NCI-H1436 treated with DMSO at 0.1 percent for 48 hours (cell line): ENCODE measurements at regions not wholly inside any gene's neighbourhood (a gene's known extent, or its start where the extent isn't known, plus 50 kb on each side); places are given as distances from the start of the nearest gene placed in this dataset.
"Not testable (repeated sequence)": the region's sequence is repeated elsewhere in the genome, so short reads cannot be mapped to it uniquely, and the experiment has no call there.

Experiments used
- DNase-seq: peaks from one replicate; lab custom pipeline; 2025; lab: John Stamatoyannopoulos, UW

DNA sequence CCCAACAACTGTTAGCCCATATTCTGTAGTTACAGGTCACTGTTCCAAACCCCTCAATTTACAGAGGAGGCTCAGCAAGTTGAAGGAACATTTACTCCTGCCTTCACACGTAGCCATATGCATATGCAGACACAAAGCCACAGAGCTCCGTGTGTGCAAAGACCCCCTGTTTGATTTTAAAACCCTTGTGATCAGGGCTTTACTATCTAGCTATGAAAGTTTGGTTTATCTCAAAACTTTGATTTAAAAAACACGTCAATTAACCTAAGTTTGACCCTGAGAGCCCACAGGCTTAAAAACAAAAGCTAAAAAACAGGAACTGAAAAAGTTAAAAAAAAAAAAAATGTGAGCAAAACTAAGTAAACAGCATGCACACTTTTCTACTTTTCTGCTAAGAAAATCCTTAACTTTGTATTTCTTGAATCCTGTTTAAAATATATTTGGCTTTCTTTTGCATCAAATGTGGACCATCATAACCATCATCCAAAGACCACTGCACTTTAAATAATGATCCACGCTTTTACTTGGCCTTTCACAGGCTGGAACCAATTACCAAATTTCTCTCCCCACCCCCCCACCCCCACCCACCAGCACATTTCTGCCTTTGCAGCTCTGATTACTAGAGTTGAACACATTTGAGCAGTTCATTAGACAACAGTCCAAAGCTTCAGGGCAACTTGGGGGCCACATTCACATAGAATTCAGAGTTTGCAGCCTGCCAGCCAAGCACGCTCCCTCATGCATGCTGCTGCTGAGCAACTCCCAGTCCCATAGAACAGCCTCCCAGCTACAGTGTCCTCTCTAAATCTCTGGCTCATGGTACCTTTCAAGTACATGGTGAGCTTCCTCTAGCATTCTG, 128.8 kb upstream of the MAP3K1 start:
- DNase-seq = no peak

DNA sequence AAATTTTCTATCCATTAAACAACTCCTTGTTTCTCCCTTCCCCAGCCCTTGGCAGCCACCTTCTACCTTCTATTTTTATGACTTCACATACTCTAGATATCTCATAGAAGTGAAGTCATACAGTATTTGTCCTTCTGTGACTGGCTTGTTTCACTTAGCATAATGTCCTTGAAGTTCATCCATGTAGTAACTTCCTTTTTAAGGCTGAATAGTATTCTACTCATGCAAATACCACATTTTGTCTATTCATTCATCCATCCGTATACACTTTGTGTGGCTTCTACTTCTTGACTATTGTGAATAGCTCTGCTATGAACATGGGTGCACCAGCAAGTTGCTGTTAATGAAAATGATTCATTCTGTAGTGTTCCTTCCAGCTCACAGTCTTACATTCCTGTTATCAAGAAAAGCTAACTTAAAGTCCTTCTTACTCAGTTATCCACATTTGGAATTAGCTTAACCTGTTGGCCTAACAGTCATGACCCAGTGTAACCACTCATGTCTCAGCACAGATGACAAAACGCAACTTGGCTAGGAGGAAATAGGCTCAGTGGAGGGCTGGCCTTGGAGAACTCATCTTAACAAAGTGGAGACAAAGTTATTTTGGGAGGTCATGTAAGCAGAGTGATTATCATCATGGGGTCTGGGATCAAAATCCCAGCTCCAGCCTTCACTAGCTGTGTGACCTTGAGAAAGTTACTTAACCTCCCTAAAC, 129.7 kb upstream of the MAP3K1 start:
- DNase-seq = no peak

DNA sequence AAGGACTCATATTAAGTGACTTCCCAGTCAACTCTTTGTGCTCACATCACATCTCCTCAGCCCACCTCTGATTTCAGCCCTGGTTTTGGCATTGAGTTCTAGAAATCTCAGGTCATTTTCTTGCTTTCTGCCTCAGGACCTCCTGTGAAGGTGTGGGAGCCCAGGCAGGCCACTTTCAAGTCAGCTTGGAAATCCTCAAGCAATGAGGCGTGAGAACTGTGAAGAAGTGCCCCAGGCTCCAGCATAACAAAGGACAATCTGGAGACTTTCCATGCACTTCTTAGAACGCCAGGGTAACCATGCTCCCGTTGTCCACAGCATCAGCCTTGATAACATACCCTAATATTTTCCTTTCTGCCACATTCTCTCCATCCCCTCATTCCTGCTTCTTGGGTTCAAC, 131.2 kb upstream of the MAP3K1 start:
- no peak for DNase-seq

DNA sequence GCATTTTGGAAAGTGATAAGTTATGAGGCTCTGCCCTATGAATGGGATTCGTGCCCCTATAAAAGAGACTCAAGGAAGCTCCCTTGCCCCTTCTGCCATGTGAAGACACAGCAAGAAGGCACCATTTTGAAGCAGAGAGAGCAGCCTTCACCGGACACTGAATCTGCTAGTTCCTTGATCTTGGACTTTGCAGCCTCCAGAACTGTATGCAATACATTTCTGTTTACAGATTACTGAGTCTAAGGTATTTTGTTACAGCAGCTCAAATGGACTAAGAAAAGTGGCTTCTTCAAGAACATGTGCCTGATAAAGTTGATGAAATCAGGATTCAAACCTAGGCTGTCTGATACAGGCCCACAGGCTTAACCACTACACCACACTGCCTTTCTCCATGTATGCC, 131.6 kb upstream of the MAP3K1 start:
- no peak for DNase-seq

DNA sequence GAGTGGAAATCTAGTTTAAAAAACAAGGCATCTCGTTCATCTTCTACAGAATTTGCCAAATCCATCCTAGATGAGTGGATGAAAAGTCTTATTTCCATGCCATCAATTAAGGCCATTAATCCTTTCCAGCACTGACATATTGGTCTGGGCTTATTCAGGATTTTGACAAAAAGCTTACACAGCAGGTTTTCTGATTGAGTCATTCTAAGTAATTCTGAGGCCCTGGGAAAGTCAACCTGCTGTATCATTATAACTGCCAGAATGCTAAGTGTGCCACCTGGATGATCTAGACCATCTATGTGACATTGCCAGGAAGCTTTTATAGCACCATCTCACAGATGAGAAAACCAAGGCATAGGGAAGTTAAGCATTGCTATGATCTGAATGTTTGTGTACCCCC, 132.1 kb upstream of the MAP3K1 start:
- no peak for DNase-seq

DNA sequence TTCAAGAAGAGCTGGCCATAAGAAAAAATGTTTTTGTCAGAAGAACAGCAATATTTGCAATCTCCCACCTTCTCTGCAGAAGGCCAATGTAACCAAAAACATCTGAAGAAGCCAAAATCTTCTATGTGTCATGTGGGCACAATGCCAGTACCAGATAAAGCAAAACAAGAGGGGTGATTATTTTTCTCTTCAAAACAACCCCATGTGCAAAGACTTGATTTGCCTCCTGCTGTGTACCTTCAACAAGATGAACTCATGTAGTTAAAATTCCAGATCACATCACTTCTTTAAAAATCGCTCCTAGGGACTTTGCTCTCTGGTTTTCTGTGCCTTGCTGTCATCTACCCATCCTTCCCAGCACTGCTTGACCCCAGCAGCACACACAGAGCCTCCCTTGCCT, 134.0 kb upstream of the MAP3K1 start:
- no peak for DNase-seq

DNA sequence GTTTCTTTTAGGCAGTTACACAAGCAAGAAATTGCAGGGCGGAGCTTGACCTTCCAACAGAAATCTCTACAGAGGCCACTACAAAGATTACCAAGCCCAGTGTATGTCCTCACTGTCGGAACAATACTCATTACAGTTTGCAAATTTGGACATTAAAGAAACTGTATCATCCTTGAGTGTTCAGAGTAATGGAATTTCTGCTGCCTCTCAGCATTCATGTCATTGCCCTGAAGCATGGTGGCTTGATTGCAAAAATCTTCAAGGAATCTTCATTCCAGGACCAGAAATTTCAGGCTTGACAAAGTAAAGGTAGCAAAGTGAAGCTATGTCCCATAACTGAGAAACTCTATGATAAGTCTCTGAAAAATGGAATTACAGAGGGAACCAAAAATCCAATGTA, 134.6 kb upstream of the MAP3K1 start:
- DNase-seq = no peak

DNA sequence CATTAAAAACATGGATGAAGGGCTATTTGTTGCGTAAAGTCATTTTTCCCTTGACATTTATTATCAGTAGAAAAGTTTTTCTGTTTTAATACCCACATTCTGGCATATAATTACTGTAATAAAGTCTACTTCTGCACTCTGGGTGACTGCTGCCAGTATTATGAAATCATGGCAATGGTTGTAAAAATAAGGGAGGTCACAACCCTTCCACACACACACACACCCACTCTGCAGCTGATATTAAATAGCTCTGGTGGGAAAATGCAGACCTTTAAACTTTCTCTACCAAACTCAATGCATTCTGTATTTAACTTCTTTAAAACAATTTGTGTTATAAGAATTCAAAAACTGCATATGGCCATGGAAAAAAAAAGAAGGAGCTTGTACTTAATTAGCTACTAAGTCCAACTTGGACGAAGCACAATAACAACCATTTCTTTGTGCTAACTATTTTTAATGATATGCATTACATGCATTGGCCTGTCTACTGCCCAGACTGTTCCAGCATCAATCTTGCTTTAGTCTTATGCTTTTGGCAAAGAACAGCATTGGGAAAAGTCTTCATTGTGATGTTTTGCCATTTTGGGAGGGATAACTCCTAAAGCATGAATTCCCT, 137.6 kb upstream of the MAP3K1 start:
- DNase-seq = no peak

DNA sequence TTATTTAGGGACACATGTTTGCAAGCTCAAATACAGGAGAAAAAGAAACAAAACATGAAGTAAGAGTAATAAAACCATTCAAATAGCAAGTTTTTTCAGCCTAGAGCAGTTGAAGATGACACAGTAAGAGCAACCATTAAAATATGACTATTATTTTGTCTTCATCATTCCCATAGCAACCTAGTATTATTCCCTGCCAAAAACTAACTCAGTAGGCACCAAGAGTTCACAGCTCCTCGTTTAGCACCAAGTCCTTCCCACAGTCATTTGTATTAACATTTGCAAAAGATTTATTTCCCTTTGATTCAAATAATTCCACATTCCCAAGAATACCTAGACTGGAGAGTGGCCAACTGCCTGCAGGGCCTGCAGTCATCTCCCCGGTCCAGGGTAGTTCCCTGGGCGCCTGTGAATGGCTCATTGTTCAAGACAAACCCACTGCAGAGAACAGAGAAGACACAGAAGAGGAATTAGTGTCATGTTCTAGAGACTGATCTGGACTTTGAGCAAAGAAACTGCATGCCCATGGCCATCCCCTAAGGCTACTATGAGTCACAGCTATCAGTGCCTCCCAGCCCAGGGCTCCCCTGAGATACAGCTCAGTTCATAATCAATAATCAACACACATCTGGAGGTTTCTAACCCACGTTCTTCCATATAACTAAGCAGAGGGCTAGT, 139.1 kb upstream of the MAP3K1 start:
- no peak for DNase-seq

DNA sequence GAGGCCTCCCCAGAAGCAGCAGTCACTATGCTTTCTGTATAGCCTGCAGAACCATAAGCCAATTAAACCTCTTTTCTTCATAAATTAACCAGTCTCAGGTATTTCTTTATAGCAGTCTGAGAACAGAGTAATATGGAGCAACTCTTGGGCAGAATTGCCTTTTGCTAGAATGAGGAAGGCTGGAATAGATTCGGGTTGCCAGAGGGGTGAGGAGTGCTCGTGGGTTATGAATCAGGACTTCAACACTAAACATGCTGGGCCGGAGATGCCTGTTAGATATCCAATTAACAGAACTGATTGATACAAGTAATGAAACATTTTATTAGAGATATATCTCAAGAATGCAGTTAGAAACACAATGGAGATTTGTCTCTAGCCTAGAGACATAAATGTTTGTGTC, 140.9 kb upstream of the MAP3K1 start:
- no peak for DNase-seq

DNA sequence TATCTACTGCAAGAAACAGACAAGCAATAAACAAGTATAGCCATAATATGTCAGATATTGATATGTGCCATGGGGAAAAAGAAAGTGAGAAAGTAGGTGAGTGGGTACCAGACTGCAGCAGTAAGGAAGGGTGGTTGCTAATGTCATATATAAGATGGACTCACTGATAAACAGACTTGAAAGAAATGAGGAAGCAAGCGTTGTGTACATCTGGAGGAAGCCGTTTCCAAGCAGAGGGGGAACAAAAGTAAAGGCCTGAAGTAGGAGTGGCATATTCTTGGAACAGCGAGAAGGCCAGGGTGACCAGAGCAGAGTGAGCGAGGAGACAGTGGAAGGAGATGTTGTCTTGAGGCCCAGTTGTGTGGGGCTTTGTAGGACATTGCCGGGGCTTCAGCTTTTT, 142.2 kb upstream of the MAP3K1 start:
- no peak for DNase-seq

DNA sequence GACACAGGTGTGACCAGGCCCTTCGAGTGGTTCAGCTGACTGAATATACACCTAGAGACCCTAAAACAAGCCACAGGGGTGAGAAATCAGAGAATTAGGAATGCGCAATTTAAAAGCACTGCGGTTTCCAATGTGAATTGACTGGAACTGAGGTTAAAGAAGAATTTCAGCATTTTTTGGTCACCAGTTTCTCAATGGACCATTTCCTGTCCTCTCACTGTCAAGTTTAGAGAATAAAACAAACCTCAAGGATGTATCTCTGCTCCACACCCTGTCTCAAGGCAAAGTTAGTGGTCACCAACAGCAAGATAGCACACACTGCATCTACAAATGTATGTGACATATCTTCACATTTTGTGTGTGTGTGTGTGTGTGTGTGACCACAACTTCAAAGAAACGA, 143.8 kb upstream of the MAP3K1 start:
- no peak for DNase-seq

DNA sequence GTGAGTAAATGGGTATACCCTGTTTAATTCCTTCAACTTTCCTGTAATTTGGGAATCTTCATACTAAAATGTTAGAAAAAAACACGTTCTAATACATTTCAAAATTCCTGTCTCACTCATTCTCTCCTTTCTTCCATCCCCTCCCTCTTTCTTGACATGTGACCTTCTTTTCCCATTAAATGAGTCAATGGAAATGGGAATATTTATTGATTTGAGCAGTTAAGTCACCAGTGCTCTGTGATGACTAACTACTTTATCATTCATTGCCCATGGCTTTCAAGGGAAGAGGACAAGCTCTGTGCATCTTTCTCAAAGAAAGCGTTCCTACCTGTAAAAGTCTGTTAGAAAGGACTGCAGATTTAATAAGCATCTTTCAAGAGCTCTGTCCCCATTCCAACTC, 144.4 kb upstream of the MAP3K1 start:
- DNase-seq = no peak

DNA sequence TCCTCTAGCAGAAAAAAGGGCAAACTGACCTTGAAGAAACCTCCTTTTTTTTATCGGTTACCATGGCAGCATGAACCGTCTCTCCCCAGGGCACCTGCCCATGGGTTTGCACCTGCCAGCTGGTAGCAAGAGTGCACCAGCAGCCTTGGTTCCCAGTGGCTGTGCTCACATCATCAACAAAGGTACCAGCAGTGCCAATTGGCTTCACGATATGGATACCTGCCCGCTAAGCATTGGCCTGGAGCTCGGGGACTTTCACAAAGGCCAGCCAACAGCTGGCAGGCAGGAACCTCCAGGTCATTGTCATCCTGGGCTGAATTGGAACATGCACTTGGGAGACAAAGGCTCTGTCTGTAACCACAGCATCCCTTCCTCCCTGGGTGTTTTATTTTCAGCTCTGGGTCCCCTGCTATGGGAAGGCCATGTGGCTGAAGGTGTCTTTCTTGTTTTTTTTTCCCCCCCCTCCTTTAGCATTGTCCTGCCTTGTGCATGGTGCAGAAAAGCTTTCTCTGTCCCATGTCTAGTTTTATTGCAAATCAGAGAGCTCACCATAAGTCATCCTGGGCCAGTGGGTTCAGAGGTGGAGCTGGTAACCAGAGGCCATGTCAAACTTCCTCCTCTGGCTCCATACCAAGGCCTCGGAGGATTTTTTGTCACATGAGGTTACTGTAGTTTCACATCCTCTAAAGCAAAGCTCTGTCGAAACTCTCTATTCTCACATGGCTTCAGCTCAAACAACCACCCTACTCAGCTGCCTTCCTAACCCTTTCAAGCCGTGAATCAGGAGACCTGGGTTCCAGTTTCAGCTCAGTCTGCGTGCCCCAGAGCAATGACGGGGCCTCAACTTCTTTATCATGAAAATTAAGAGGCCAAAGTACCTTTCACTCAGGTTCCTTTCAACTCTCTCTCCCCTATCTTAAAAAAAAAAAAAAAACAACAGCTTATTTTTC, 145.5 kb upstream of the MAP3K1 start:
- DNase-seq = no peak

DNA sequence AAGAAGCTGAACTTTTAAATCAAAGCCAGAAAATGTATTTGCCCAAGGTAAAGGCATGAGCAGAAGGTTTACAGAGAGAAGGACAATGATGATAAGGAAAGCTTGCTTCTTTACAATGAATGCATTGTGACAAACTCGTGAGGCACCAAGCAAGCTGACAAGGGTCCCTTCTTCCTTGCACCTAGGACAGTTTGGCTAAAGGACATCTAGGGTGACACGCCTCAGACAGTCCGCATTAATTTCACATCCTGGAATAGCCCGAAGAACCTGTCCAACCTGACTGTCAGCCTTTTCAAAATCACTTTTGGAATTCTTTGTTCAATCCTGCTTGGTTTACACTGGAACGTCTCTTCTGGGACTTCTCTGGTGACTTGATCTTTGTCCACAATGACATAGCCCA, 146.4 kb upstream of the MAP3K1 start:
- no peak for DNase-seq

DNA sequence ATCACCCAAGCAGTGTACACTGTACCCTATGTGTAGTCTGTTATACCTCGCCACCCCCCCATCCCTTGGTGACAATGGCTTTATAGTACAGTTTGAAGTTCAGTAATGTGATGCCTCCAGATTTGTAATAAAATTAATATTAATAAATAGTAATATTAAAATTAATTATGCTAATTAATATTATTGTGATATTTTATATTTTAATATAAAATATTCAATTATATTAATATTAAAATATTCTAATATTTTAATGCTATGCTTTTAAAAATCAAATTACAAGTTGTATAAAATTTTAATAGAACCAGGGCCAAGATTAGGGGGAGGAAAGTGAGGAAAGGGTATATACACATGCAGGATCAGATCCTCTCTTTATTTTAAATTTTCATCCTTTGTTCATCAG, 147.7 kb upstream of the MAP3K1 start:
- DNase-seq = no peak

DNA sequence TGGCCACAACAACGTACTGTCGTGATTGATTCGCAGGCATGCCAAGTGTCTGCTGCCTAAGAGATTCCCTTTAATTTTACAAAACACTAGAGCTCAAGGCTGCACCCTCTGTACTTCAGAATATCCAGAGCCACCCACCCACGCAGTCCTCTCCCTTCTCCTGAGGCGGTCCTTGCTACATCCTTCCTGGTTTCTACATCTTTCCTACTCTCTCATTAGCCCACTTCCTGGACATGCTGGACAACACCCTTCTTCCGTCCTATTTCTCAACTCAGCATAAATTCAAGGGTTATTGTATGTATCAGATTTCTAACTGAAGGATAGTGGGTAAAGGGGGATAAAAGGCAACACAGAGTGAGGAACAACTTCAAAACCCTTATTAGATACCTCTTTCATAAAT, 148.4 kb upstream of the MAP3K1 start:
- no peak for DNase-seq

DNA sequence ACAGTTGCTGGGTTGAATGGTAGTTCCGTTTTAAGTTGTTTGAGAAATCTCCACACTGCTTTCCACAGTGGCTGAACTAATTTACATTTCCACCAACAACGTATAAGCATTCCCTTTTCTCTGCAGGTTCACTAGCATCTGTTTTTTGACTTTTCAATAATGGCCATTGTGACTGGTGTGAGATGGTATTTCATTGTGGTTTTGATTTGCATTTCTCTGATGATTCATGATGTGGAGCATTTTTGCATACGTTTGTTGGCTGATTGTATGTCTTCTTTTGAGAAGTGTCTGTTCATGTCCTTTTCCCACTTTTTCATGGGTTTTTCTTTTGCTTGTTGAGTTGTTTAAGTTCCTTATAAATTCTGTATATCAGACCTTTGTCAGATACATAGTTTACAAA, 150.2 kb upstream of the MAP3K1 start:
- DNase-seq = not testable (repeated sequence)

DNA sequence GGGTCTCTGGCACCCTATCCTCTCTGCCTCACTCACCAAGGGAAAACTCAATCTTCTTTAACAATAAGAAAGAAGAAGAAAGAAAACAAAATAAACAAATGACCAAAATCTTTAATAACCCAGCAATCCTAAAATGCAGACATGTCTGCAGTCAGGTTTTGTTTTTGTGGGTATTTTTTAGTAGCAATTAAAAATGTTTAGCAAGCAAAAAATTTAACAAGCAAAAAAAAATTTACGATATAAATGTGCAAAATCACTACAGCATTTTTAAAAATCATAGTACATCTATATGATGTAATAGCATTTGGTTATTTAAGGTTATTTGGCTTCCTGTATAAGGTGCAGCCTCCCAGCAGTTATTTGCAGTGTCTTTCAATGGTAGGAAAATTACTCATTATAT, 151.3 kb upstream of the MAP3K1 start:
- no peak for DNase-seq

DNA sequence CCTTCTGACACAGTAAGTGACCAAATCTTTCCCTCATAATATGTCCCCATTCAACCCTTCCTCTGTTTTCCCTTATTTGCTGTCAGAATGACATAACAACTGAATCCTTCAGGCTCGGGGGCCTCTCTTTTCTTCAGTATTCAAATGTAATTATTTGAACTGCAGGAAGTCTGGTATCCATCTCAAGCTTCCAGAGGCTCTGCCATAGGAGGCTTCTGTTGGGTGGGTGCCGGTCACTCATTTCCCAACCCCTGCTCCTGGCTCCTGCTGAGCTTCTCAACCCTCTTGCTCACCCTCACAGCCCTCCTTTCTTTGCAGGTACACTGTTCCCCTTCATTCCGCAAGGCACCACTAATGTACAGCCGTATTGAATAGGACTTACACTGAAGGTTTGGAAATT, 151.8 kb upstream of the MAP3K1 start:
- DNase-seq = no peak

DNA sequence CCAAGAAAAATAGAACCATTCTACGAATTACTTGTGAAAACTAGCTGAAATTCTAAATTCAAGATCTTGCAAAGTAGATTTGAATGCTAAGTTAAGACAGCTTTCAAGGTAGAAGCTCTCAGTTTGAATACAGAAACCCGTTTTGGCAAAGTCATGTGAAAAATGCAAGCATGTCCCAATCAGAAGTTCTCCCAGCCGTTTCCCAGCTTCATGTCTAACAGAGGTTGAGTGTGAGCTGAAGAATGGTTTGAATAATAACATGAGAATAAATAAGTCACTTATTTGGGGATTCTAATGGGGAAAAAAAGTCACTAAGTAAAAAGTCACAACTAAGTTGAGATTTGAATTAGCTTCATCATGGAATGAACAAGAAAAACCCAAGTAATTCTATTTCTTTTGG, 152.5 kb upstream of the MAP3K1 start:
- no peak for DNase-seq

DNA sequence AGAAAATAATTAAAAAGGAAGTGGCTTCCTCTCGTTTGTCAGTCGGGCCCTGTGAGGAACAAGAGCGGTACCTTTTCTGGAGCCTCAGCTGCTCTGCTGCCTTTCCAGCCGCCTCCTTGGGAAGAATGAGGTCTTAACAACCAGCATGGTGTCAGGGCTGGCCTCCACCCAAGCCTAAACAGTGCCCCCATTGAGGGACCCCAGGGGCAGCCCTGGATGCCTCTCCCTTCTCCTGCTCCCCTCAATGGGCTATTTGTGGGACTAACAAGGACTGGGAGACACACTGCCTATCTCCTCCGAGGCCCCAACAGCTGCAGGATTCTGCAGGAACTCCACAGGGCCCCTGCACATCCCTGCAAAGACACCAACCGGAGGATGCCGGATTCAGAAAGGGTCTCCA, 155.4 kb upstream of the MAP3K1 start:
- no peak for DNase-seq
